ENCODE measurements at regions not wholly inside any gene's neighbourhood (a gene's known extent, or its start where the extent isn't known, plus 50 kb on each side); places are given as distances from the start of the nearest gene placed in this dataset.

- intact Hi-C loops (cut with DNase I): no loop called here
- no peak for DNase-seq (ENCODE audit: low spot score)
These were observed 51.0 kb upstream of the BARX2 start for GRCh38 chr11:129324533-129325175.

GRCh38 chr11:129323896-129324502 is 51.6 kb upstream of the BARX2 start:
- no peak for DNase-seq (ENCODE audit: low spot score)
- intact Hi-C loops (cut with DNase I): no loop called here

DNA sequence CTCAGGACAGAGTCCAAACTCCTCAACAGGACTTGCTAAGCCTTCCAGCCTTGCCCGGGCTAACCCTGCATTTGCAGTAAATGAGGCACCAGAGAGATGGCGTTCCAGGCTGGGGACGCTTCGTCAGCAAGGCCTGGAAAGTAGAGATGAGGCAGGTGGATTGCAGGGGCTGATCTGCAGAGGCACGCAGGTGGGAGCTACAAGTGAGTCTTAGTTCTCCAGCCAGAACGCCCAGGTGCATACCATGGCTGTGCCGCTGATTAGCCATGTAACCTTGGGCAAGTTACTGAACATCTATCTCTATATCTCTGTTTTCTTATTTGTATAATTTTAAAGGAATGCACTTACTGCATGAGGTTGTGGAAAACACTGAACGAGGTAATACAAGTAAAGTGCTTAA is 52.7 kb upstream of the BARX2 start:
- intact Hi-C loops (cut with DNase I): no loop called here
- no peak for DNase-seq (ENCODE audit: low spot score)

DNA sequence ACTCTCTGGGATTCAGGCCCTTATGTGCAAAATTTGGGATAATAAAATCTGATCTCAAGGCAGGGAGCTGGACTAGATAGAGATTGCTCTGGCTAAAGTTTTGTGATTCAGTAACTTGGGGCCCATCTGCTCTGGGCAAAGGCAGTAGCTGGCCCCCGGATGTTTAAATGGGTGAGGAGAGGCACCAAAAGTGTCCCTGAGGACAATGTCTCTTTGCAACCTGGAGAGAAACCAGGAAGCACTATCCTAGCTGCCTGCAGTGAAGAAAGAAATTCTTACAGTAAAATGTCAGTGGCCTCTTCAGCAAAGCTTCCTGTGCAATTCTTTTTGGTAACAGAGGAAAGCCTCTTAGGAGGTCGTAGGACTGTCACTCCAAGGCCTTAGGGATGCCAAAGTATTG is 54.6 kb upstream of the BARX2 start:
- intact Hi-C loops (cut with DNase I): no loop called here
- DNase-seq (ENCODE audit: low spot score): no peak

DNA sequence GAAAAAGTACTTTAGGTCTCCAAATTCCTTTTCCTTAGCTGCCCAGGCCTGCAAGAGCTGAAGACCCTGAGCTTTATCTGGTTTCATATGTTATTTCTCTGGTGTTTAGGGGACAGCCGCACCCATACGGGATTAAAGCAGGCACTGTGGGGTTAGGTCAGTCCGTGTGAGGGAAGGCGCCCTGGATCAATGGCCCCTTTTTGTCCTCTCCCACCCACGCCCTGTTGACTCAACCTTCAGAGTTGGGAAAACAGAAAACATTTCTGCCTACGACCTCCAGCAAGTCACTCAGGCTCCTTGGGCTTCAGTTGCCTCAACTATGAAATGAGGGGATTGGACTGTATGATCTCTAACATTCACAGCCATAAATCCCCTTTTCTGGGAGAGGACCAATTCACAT is 55.2 kb upstream of the BARX2 start:
- intact Hi-C loops (cut with DNase I): no loop called here
- no peak for DNase-seq (ENCODE audit: low spot score)

- intact Hi-C loops (cut with DNase I): no loop called here
- DNase-seq (ENCODE audit: low spot score): no peak
These were observed 55.9 kb upstream of the BARX2 start for GRCh38 chr11:129319751-129320150.

DNA sequence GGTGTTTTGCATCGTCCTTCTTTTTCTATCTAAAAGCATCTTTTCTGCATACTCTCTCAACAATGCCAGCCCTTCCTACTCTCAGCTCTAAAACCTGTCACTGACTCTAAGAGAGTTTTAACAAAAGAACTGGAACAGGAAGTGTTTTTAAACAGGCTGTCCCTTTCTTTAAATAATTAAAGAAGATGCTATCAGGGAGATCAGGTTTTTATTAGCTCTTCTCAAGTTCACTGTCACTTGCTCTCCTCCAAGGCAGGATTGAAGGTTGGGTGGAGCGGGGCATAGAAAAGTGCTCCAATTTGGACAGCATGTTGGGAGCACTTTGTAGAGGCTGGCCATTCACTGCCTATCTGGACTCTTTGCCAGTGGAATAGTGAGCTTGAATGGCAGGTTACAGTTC is 56.4 kb upstream of the BARX2 start:
- no peak for DNase-seq (ENCODE audit: low spot score)
- intact Hi-C loops (cut with DNase I): no loop called here

GRCh38 chr11:129317571-129317970 is 58.1 kb upstream of the BARX2 start:
- intact Hi-C loops (cut with DNase I): no loop called here
- DNase-seq (ENCODE audit: low spot score): no peak

DNA sequence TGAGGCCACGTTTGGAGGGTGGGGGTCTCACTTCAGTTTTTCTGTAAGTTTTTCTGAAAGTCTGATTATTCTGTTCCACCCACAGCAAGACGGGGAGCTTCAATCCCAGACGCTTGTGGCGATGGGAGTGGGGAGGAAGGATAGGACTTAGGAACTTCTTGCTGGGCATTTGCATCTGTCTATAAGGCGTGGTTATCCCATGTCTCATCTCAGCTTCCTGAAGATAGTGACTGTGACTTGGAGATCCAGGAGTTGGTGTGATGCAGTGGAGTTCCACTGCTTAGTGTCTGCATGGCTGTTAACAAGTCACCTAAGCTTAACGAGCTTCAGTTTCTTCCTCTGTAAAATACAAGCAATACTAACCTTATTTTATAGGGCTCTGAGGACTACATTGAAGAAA is 58.9 kb upstream of the BARX2 start:
- intact Hi-C loops (cut with DNase I): no loop called here
- no peak for DNase-seq (ENCODE audit: low spot score)

GRCh38 chr11:129315781-129316579 is 59.7 kb upstream of the BARX2 start:
- no peak for DNase-seq (ENCODE audit: low spot score)
- intact Hi-C loops (cut with DNase I): no loop called here

- intact Hi-C loops (cut with DNase I): no loop called here
- DNase-seq (ENCODE audit: low spot score): no peak
These were observed 61.3 kb upstream of the BARX2 start for GRCh38 chr11:129314371-129314770.

DNA sequence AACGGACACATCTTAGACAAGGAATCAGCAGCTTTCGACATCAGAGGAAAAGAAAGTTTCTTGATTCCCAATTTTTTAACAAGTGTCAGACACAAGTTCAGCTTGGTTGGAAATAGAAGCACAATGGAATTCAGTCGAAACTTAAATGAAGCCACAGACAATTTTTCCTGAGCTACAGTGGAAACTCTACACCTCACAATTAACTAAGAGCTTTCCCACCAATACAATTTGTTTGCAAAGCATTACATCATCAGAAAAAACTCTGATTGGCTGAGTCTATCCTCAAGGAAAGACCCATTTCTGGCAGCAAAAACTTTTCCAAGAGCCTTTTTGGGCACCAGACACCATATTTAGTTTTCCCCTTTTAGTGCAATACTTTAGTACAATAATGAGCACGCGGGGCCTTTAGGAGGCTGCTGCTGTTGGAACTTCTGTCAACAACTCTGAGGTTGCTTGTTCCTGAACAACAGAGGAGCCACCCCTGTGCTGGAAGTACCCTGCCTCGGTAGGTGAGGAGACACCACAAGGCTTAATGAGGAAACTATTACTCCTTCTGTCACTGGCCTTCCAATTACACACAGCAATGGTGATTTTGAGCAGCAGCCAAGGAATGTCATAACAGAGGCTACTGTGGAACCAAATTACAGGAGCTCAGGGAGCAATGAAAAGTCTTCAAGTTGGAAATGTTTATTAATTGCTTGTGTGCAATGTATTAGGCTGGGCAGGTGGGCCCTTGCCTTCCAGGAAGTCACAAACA is 61.9 kb upstream of the BARX2 start:
- intact Hi-C loops (cut with DNase I): no loop called here
- no peak for DNase-seq (ENCODE audit: low spot score)

GRCh38 chr11:129312730-129313503 is 62.7 kb upstream of the BARX2 start:
- intact Hi-C loops (cut with DNase I): no loop called here
- no peak for DNase-seq (ENCODE audit: low spot score)

DNA sequence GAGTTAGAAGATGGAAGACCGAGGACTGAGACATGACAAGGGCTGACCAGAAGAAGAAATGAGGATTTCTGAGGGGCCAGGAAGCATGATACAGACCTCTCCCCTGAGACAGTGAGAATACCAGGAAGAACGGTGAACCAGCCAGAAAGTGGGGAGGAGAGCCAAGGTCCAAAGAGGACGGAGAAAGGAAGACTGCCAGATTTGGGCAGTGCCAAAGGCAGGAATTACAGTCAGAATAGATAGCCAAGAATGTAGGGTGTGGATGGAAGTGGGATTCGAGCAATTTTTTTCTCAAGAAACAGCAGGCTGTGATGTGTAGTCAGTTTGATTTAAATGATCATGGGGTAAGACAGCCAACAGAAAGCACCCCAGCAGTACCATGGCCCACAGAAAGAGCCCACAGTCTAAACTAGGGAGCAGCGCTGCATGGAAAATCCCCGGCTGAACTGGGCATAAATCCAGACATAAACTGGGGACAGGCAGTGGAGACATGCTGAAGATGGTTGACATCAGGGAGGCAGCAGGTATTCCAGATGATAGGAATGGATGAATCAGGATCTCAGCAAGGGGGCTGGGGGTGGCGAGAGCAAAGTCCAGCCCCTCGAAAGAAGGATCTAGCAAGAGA is 67.3 kb upstream of the BARX2 start:
- DNase-seq (ENCODE audit: low spot score): no peak
- intact Hi-C loops (cut with DNase I): no loop called here

DNA sequence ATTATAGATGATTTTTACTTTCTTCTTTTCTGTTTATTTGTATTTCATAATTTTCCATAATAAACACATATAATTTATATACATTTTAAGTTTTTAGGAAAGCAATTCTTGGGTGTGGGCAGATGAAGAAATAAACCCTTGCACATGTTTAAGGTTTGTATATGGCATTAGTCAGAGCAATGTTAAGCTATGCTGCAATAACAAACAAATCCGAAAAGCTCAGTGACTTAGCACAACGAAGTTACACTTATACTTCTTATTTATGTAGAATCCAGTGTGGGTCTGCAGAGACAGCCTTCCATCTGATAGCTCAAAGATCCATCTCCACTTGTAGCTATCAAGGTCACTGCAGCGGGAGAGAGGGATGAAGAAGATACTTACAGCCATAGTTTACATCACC is 68.5 kb upstream of the BARX2 start:
- DNase-seq (ENCODE audit: low spot score): no peak
- intact Hi-C loops (cut with DNase I): no loop called here

GRCh38 chr11:129302386-129303101 is 73.1 kb upstream of the BARX2 start:
- intact Hi-C loops (cut with DNase I): no loop called here
- no peak for DNase-seq (ENCODE audit: low spot score)

GRCh38 chr11:129300099-129300498 is 75.5 kb upstream of the BARX2 start:
- no peak for DNase-seq (ENCODE audit: low spot score)
- intact Hi-C loops (cut with DNase I): no loop called here

GRCh38 chr11:129298988-129299387 is 76.7 kb upstream of the BARX2 start:
- DNase-seq (ENCODE audit: low spot score): no peak
- intact Hi-C loops (cut with DNase I): no loop called here

DNA sequence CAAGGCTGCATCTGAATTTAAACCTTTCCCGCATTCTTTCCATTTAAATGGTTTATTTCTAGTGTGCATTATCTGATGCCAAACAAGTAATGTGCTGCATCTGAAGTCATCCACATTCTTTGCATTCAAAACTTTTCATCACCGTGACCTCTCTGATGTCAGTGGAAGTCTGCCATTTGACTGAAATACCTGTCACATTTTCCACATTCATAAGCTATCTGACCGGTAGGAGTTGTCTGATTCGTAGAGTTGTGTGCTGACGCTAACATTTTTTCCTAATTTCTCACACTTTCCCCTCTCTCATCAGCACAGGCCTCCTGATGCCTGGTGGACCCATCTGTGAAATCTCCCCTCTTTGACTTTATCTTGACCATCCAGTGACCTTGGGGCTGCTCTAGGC is 79.9 kb upstream of the BARX2 start:
- no peak for DNase-seq (ENCODE audit: low spot score)
- intact Hi-C loops (cut with DNase I): no loop called here
